Testis (tissue), 2 donors: ENCODE measurements at regions not wholly inside any gene's neighbourhood (a gene's known extent, or its start where the extent isn't known, plus 50 kb on each side); places are given as distances from the start of the nearest gene placed in this dataset.
"Not testable (repeated sequence)": the region's sequence is repeated elsewhere in the genome, so short reads cannot be mapped to it uniquely, and the experiment has no call there.

ENCODE experiments used
- DNase-seq: peaks from one replicate; pipeline ENCODE4 v3.0.0-alpha.2; 2019
- H3K27ac ChIP-seq, 2 donors: fragments of 200-600 bp; sonication (generic); one replicate each; pipeline ENCODE4 v1.5.1; 2019
- H3K27me3 ChIP-seq: fragments of 200-600 bp; sonication (generic); one replicate; pipeline ENCODE4 v1.5.1; 2019
- H3K36me3 ChIP-seq: fragments of 200-600 bp; sonication (generic); one replicate; pipeline ENCODE4 v1.5.1; 2017; ENCODE audit warnings: low read depth; ENCODE audit errors: missing control alignments
- H3K4me1 ChIP-seq: fragments of 200-600 bp; sonication (generic); one replicate; pipeline ENCODE4 v1.5.1; 2019
- H3K4me3 ChIP-seq, 2 donors: fragments of 200-600 bp; sonication (generic); one replicate each; pipeline ENCODE4 v1.5.1; 2017 to 2019
- H3K9me3 ChIP-seq: fragments of 200-600 bp; sonication (generic); one replicate; pipeline ENCODE4 v1.5.1; 2017
- POLR2A ChIP-seq: fragments of 450-650 bp; IDR thresholded peaks from one replicate; pipeline ENCODE4 v1.6.1; 2017; ENCODE audit warnings: antibody characterized with exemption, mild to moderate bottlenecking, moderate library complexity
- WGBS, 2 donors: methylation state at CpG; one replicate each; pipeline ENCODE4 v1.1.5; 2018; 5-methylcytosine and 5-hydroxymethylcytosine counted together
- intact Hi-C: fragments of 100-400 bp; cut with DNase I; formaldehyde crosslinking; loops from one replicate; pipeline ENCODE4 v1.15.1; 2023; ENCODE audit warnings: low total_unique reads
- TF ChIP-seq, protein P1 (sequence below), 3 experiments: fragments of 450-650 bp in 2 of 3; fragments of 200-600 bp in 1 of 3; sonication (generic) in 1 of 3; IDR thresholded peaks; one replicate each; pipeline ENCODE4 v1.5.1; 2016 to 2019; ENCODE audit warnings: antibody characterized with exemption in 3 of 3, mild to moderate bottlenecking in 2 of 3, moderate library complexity in 1 of 3

- no peak for DNase-seq
These were observed 368.4 kb upstream of the PODXL start for GRCh38 chr7:131924857-131925256.

DNA sequence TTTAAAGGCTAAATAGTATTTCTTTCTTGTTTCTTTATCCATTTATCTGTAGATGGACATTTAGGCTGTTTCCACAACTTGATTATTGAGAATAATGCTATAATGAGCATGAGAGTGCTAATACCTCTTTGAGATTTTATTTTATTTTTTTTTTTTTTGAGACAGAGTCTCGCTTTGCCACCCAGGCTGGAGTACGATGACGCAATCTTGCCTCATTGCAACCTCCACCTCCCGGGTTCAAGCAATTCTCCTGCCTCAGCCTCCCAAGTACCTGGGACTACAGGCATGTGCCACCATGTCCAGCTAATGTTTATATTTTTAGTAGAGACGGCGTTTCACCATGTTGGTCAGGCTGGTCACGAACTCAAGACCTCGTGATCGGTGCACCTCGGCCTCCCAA, 366.5 kb upstream of the PODXL start:
- H3K9me3 ChIP-seq, H3K27me3 ChIP-seq, intact Hi-C loops, DNase-seq, H3K27ac ChIP-seq, H3K4me1 ChIP-seq, H3K4me3 ChIP-seq, H3K36me3 ChIP-seq: not testable (repeated sequence)
- 98 to 99% methylated on average over 10 of the region's 10 CpGs for WGBS, 2 donors

More at GRCh38 chr7:131924857-131925256, 368.4 kb upstream of the PODXL start:
- Histone ChIP-seq H3K27ac (no peak overlapping the region), H3K4me1 (no peaks in the 10 kb centered on the region), H3K9me3 (no peaks in the 10 kb centered on the region), H3K36me3 (no peaks in the 10 kb centered on the region), H3K4me3 (no peak overlapping the region), H3K27me3 (no peaks in the 10 kb centered on the region)
- TF ChIP-seq, protein P1, sequence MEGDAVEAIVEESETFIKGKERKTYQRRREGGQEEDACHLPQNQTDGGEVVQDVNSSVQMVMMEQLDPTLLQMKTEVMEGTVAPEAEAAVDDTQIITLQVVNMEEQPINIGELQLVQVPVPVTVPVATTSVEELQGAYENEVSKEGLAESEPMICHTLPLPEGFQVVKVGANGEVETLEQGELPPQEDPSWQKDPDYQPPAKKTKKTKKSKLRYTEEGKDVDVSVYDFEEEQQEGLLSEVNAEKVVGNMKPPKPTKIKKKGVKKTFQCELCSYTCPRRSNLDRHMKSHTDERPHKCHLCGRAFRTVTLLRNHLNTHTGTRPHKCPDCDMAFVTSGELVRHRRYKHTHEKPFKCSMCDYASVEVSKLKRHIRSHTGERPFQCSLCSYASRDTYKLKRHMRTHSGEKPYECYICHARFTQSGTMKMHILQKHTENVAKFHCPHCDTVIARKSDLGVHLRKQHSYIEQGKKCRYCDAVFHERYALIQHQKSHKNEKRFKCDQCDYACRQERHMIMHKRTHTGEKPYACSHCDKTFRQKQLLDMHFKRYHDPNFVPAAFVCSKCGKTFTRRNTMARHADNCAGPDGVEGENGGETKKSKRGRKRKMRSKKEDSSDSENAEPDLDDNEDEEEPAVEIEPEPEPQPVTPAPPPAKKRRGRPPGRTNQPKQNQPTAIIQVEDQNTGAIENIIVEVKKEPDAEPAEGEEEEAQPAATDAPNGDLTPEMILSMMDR (IDR thresholded peaks at IDR 0.05), result no peak
- TF ChIP-seq POLR2A, result no peak
- 79 to 86% methylated on average over 3 of the region's 3 CpGs for WGBS, 2 donors
- intact Hi-C loops, result no loop called here

DNA sequence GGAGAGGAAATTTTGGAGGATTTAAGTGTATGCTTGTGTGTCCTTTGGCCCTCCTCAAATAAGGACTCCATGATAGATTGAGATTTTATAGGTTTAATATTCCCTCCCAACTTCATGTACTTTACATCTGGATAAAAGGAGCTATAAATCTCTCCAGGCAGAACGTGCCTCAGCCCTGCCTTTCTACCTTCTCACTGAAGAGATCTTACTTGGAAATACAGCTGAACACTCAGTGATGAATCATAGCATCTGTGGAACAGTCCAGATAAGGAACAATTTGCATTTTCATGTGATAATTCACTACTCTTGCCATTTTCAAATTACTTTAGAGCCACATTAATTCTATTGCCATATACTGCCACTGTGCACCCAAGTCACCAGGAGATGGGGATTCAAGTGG, 364.6 kb upstream of the PODXL start:
- H3K27ac ChIP-seq, result no peak overlapping the region
- no peak for TF ChIP-seq POLR2A
- TF ChIP-seq, protein P1 (IDR thresholded peaks at IDR 0.05), result no peak
- no peaks in the 10 kb centered on the region for H3K36me3 ChIP-seq
- intact Hi-C loops, result no loop called here
- DNase-seq, result no peak
- H3K9me3 ChIP-seq, result no peaks in the 10 kb centered on the region
- H3K4me1 ChIP-seq, result no peaks in the 10 kb centered on the region
- H3K27me3 ChIP-seq, result no peaks in the 10 kb centered on the region
- no peak overlapping the region for H3K4me3 ChIP-seq
- WGBS, 2 donors, result 24 to 26% methylated on average over 1 of the region's 1 CpG

DNA sequence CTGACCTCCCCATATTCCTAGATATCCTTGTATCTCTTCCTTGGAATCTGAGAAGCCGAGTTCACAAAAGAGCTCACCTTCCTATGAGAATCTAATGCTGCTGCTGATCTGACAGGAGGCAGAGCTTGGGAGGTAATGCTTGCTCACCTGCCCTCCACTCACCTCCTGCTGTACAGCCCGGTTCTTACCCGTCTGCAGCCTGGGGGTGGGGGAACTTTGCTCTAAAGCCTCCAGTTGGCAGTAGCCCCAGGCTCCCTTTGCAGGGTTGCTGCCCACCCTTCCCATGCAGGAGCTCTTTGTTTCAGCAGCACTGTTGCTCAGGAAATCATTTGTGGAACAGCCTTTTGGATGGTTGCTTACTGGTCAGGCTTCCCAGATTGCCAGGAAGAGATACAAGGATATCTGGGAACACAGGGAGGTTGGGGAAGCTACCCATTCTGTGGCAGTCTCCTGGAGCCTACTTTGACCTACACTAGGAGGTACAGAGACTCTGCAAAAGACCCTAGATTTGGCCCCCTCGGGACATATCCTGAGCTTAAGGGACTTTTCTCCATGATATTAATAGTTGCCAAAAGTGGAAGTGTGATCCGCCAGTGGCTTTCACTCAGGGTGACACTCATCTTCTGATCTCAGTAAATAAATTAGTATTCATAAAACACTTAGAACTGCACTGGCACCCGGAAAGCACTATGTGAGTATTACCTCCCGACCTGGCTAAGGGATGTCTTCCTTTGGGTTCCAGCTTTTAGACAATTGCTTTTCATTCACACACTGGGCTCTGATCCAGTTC, 363.7 kb upstream of the PODXL start:
- Histone ChIP-seq H3K4me1 (no peaks in the 10 kb centered on the region), H3K27ac (no peak overlapping the region), H3K36me3 (no peaks in the 10 kb centered on the region), H3K27me3 (no peaks in the 10 kb centered on the region), H3K4me3 (no peak overlapping the region), H3K9me3 (no peaks in the 10 kb centered on the region)
- 74 to 80% methylated on average over 7 of the region's 7 CpGs for WGBS, 2 donors
- intact Hi-C loops, result no loop called here
- DNase-seq, result no peak
- no peak for TF ChIP-seq POLR2A
- TF ChIP-seq, protein P1 (IDR thresholded peaks at IDR 0.05), result no peak

GRCh38 chr7:131911112-131911511, 354.7 kb upstream of the PODXL start:
- intact Hi-C loops, result no loop called here
- TF ChIP-seq, protein P1 (IDR thresholded peaks at IDR 0.05), result no peak
- no peak for TF ChIP-seq POLR2A
- Histone ChIP-seq H3K9me3 (no peaks in the 10 kb centered on the region), H3K27me3 (no peaks in the 10 kb centered on the region), H3K27ac (no peak overlapping the region), H3K4me3 (no peak overlapping the region), H3K4me1 (no peaks in the 10 kb centered on the region), H3K36me3 (no peaks in the 10 kb centered on the region)
- DNase-seq, result no peak
- WGBS, 2 donors, result 39 to 43% methylated on average over 2 of the region's 2 CpGs
